BJ (cell line): ENCODE measurements at regions not wholly inside any gene's neighbourhood (a gene's known extent, or its start where the extent isn't known, plus 50 kb on each side); places are given as distances from the start of the nearest gene placed in this dataset.

Experiments
- CTCF ChIA-PET: fragments of 350-600 bp; formaldehyde crosslinking; extraction: SDS; loops from one replicate; lab custom pipeline; 2021; ENCODE audit warnings: antibody characterized with exemption, inconsistent platforms; lab: Yijun Ruan, JAX
- POLR2A ChIA-PET: fragments of 300-600 bp; sonication (Branson Sonifier 250); formaldehyde crosslinking; extraction: SDS; loops from one replicate; lab custom pipeline; 2021; ENCODE audit warnings: antibody characterized with exemption; lab: Charles Lee
- DNase-seq: peaks from one replicate; pipeline ENCODE4 v3.0.0-alpha.2; 2011; ENCODE audit warnings: low read depth
- H3K27me3 ChIP-seq: 2 replicates; pipeline ENCODE4 v1.6.0; 2011; ENCODE audit warnings: low read length; ENCODE audit not compliant: control insufficient read depth, insufficient read depth
- H3K36me3 ChIP-seq: 2 replicates; pipeline ENCODE4 v1.5.1; 2011; ENCODE audit warnings: low read length; ENCODE audit not compliant: control insufficient read depth, insufficient read depth
- H3K4me3 ChIP-seq: 2 replicates; pipeline ENCODE4 v1.5.1; 2011; ENCODE audit warnings: low read depth, mild to moderate bottlenecking, control low read depth, low read length
- TF ChIP-seq, protein P1 (sequence below): IDR thresholded peaks from 2 replicates; pipeline ENCODE4 v1.5.1; 2011; ENCODE audit warnings: low read depth, mild to moderate bottlenecking, control low read depth, inconsistent platforms, low read length, moderate library complexity; ENCODE audit not compliant: insufficient read depth

DNA sequence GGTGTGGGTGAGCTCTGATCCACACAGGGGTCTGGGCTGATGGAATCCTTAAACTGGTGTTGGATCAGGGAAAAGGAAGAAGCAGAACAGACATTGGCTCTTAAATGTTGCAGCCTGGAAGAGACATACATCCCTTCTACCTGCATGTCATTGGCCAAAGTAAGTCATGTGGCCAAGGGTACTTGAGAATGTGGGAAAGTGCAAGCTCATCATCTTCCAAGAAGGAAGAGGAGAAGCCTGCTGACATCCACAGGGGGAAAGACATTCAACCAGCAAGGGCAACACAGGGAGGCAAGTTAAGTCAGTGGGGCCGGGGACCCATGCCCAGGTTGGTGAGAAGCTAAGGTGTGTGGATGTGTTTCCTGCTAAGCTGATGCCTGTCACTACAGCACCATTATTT, 272.8 kb upstream of the MKI67 start:
- no peaks in the 10 kb centered on the region for H3K36me3 ChIP-seq
- H3K4me3 ChIP-seq: no peak overlapping the region
- no peaks in the 10 kb centered on the region for H3K27me3 ChIP-seq
- CTCF ChIA-PET: no interaction called here
- TF ChIP-seq, protein P1, sequence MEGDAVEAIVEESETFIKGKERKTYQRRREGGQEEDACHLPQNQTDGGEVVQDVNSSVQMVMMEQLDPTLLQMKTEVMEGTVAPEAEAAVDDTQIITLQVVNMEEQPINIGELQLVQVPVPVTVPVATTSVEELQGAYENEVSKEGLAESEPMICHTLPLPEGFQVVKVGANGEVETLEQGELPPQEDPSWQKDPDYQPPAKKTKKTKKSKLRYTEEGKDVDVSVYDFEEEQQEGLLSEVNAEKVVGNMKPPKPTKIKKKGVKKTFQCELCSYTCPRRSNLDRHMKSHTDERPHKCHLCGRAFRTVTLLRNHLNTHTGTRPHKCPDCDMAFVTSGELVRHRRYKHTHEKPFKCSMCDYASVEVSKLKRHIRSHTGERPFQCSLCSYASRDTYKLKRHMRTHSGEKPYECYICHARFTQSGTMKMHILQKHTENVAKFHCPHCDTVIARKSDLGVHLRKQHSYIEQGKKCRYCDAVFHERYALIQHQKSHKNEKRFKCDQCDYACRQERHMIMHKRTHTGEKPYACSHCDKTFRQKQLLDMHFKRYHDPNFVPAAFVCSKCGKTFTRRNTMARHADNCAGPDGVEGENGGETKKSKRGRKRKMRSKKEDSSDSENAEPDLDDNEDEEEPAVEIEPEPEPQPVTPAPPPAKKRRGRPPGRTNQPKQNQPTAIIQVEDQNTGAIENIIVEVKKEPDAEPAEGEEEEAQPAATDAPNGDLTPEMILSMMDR: no peak
- no peak for DNase-seq
- POLR2A ChIA-PET: no interaction called here

DNA sequence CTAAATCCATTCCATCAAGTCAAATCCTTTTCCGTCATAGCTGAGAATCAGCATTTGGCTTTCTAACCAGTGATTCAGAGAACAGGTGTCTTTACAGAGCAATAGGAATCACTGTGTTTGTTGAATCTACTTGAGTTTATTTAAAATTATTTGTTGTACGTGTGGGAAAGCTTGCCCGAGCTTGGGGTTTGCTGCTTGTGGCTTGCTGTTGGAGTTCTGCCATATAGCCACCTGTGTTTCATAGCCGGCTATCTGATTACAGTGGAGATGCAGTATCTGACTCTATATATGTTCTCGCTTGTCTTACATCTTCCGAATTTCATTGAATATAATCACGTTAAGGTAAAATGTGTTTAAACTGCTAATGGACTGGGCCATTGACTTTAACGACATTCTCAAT, 274.3 kb upstream of the MKI67 start:
- TF ChIP-seq, protein P1: no peak
- no peak for DNase-seq
- CTCF ChIA-PET: no interaction called here

DNA sequence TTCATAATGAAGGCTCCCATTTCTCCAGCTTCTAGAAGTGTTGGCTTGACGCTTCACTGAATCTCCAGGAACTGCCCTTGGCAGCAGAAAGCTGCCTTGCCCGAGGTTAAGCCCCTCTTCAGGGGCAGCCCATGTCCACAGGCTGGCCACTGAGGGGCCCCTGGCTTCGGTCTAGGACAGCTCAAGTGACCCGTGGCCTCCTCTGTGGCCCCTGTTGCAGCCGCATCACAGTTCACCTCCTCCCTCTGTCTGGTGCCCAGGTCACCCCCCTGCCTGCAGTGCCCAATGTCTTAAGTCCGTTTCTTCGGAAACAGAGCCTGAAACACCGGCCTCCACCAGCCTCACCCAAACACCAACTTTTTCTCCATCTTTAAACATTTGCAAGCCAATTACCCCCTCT, 279.2 kb upstream of the MKI67 start:
- Histone ChIP-seq H3K4me3 (no peak overlapping the region), H3K36me3 (no peaks in the 10 kb centered on the region), H3K27me3 (no peaks in the 10 kb centered on the region)
- DNase-seq: no peak
- CTCF ChIA-PET: no interaction called here
- TF ChIP-seq, protein P1: no peak
- POLR2A ChIA-PET: no interaction called here

More for the DNA sequence above, 274.3 kb upstream of the MKI67 start:
- POLR2A ChIA-PET: no interaction called here
- H3K36me3 ChIP-seq: no peaks in the 10 kb centered on the region
- no peaks in the 10 kb centered on the region for H3K27me3 ChIP-seq
- no peak overlapping the region for H3K4me3 ChIP-seq

DNA sequence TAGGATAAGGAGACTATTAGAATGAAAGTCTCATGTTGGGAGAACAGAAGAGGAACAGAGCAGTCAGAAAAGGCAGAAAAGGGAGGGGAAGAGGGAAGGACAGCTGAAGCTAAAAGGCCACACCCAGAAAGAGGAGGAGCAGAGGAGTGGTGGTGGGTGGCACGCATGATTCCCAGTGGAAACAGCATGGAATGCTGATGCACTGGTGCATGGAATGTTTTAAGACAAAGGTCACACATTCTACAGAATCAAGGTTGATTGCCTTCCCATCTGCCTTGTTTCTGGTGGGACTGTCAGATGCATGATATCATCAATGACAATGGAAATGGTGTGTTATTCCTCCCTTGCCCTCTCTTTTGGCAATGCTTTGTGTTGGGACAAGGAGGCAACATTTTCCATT, 285.4 kb upstream of the MKI67 start:
- Histone ChIP-seq H3K4me3 (no peak overlapping the region), H3K36me3 (no peaks in the 10 kb centered on the region), H3K27me3 (no peaks in the 10 kb centered on the region)
- ChIA-PET POLR2A (no interaction called here), CTCF (no interaction called here)
- TF ChIP-seq, protein P1: no peak
- no peak for DNase-seq

DNA sequence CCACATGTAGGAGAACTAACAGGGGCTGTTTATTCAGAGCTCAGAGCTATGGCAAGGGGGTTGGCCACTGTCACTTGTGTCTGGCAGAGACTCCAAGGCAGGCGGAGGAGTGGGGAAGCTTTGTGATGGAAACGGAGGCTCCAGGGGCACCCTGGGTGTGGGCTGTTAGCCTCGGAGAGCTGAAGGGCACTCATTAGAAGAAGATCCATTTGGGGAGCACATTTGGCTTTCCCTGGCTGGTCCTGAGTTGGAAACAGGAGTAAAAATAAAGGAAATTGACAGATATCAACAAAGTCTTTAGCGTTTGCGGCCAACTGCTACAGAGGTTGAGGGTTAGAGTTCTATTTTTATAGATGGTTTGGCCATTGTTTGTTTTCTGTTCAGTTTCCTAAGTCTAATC, 288.3 kb upstream of the MKI67 start:
- H3K4me3 ChIP-seq: no peak overlapping the region
- TF ChIP-seq, protein P1: no peak
- no peak for DNase-seq
- CTCF ChIA-PET: no interaction called here
- H3K36me3 ChIP-seq: no peaks in the 10 kb centered on the region
- POLR2A ChIA-PET: no interaction called here
- H3K27me3 ChIP-seq: no peaks in the 10 kb centered on the region
